K562 (cell line): ENCODE measurements at regions not wholly inside any gene's neighbourhood (a gene's known extent, or its start where the extent isn't known, plus 50 kb on each side); places are given as distances from the start of the nearest gene placed in this dataset.

Source experiments
- ATAC-seq: fragments of 200-7000 bp; cut with Tn5 transposase; 3 replicates; pipeline ENCODE4 v1.9.1; 2020; ENCODE audit warnings: moderate library complexity
- BruUV-seq: library from RNA; stranded (reverse); fragments of 400-500 nt; replicated peaks from 2 replicates; lab custom pipeline; 2021; lab: Mats Ljungman, UMichigan
- CTCF ChIA-PET: fragments of 300-600 bp; formaldehyde crosslinking; extraction: SDS; loops from one replicate; lab custom pipeline; 2021; ENCODE audit warnings: low intra/inter-chr PET ratio; lab: Yijun Ruan, JAX
- POLR2A ChIA-PET: fragments of 300-600, 350-650 bp; sonication (Branson Sonifier 250); formaldehyde crosslinking; extraction: SDS; loops from one replicate; lab custom pipeline; 2021; ENCODE audit warnings: antibody characterized with exemption, inconsistent platforms; lab: Yijun Ruan, JAX
- DNase-seq, 4 experiments: peaks; one replicate each; pipeline versions ENCODE4 v3.0.0 to v3.0.0-alpha.2; 2011 to 2018; ENCODE audit warnings: low spot score in 3 of 4, mixed read lengths in 3 of 4; ENCODE audit errors: extremely low read depth in 1 of 4
- FAIRE-seq: peaks from 2 replicates; lab custom pipeline; 2011; peaks lifted over from hg19 to GRCh38; lab: Jason Lieb, UNC
- H2AFZ ChIP-seq: 2 replicates; pipeline ENCODE4 v1.6.0; 2011; ENCODE audit warnings: low read depth, low read length, control low read depth, inconsistent platforms
- H3K27ac ChIP-seq: fragments of 200-600 bp; 3 replicates; pipeline ENCODE4 v1.8.0; 2011; ENCODE audit warnings: low read depth, mild to moderate bottlenecking, control low read depth, inconsistent platforms, low read length, moderate library complexity, mixed read lengths; ENCODE audit errors: extremely low read depth
- H3K27me3 ChIP-seq, 2 experiments: fragments of 300-600 bp in 1 of 2; 2 replicates in 1 of 2; 3 replicates in 1 of 2; pipeline versions ENCODE4 v1.6.0 to v1.8.0; 2011; ENCODE audit warnings: inconsistent platforms in 2 of 2, low read length in 2 of 2, mild to moderate bottlenecking in 1 of 2, mixed read lengths in 1 of 2, moderate library complexity in 1 of 2; ENCODE audit not compliant: control insufficient read depth in 2 of 2, insufficient read depth in 2 of 2
- H3K36me3 ChIP-seq: fragments of 300-600 bp; 3 replicates; pipeline ENCODE4 v1.8.0; 2011; ENCODE audit warnings: mild to moderate bottlenecking, low read length, inconsistent platforms; ENCODE audit not compliant: control insufficient read depth, insufficient read depth
- H3K4me1 ChIP-seq, 2 experiments: fragments of 200-600 bp in 1 of 2; replicated peaks in 1 of 2; 2 replicates in 1 of 2; 3 replicates in 1 of 2; pipeline versions ENCODE4 v1.5.1 to v1.8.0; 2011; ENCODE audit warnings: inconsistent platforms in 2 of 2, low read length in 2 of 2, mild to moderate bottlenecking in 1 of 2, mixed read lengths in 1 of 2, moderate library complexity in 1 of 2; ENCODE audit not compliant: control insufficient read depth in 2 of 2, insufficient read depth in 2 of 2
- H3K4me2 ChIP-seq: 2 replicates; pipeline ENCODE4 v1.6.1; 2011; ENCODE audit warnings: low read length, control low read depth, inconsistent platforms, mixed read lengths; ENCODE audit not compliant: insufficient read depth
- H3K4me3 ChIP-seq: fragments of 200-600 bp; sonication (generic), shearing (Covaris generic); 2 replicates; pipeline ENCODE4 v1.5.1; 2016; ENCODE audit warnings: control low read depth, inconsistent platforms
- H3K79me2 ChIP-seq: fragments of 200-600 bp; 3 replicates; pipeline ENCODE4 v1.8.0; 2011; ENCODE audit warnings: low read length, inconsistent platforms; ENCODE audit not compliant: control insufficient read depth, insufficient read depth
- H3K9ac ChIP-seq, 2 experiments: 2 replicates each; pipeline versions ENCODE4 v1.6.0 to v1.6.1; 2011; ENCODE audit warnings: low read depth in 2 of 2, low read length in 2 of 2, control low read depth in 1 of 2, inconsistent platforms in 1 of 2, mild to moderate bottlenecking in 1 of 2, mixed read lengths in 1 of 2; ENCODE audit not compliant: insufficient read depth in 1 of 2
- H3K9me1 ChIP-seq: one replicate; pipeline ENCODE4 v1.6.0; 2011; ENCODE audit warnings: inconsistent platforms, mild to moderate bottlenecking, low read length, moderate library complexity; ENCODE audit not compliant: control insufficient read depth, insufficient read depth
- H3K9me3 ChIP-seq: replicated peaks from 2 replicates; pipeline ENCODE4 v1.5.1; 2011; ENCODE audit warnings: low read depth, low read length, inconsistent platforms; ENCODE audit not compliant: control insufficient read depth, insufficient read depth
- H4K20me1 ChIP-seq: replicated peaks from 2 replicates; pipeline ENCODE4 v1.6.1; 2011; ENCODE audit warnings: low read length, inconsistent platforms, mixed read lengths; ENCODE audit not compliant: control insufficient read depth, insufficient read depth
- FOXA1 ChIP-seq: fragments of 450-650 bp; IDR thresholded peaks from 2 replicates; pipeline ENCODE4 v1.6.1; 2016; ENCODE audit warnings: mild to moderate bottlenecking, borderline replicate concordance
- MEF2A ChIP-seq: IDR thresholded peaks from 2 replicates; pipeline ENCODE4 v1.6.1; 2011; ENCODE audit warnings: low read depth, mild to moderate bottlenecking, low read length, moderate library complexity; ENCODE audit not compliant: control insufficient read depth
- MYC ChIP-seq, 2 experiments: fragments of 250-450 bp in 1 of 2; sonication (Bioruptor Pico) in 1 of 2; IDR thresholded peaks; 2 replicates each; pipeline versions ENCODE4 v1.5.1 to v1.6.1; 2012 to 2021; ENCODE audit warnings: low read depth in 2 of 2, borderline replicate concordance in 1 of 2, improper control_type of control experiment in 1 of 2, low read length in 1 of 2, mild to moderate bottlenecking in 1 of 2, moderate library complexity in 1 of 2
- NFIC ChIP-seq: fragments of 450-650 bp; IDR thresholded peaks from 2 replicates; pipeline ENCODE4 v1.6.1; 2017; ENCODE audit warnings: mild to moderate bottlenecking, inconsistent platforms
- NR3C1 ChIP-seq: sonication (generic); formaldehyde crosslinking; IDR thresholded peaks from 2 replicates; pipeline ENCODE4 v1.8.1; 2022; ENCODE audit warnings: missing genetic modification reagents
- PYGO2 ChIP-seq: fragments of 450-650 bp; IDR thresholded peaks from 2 replicates; pipeline ENCODE4 v1.6.1; 2016; ENCODE audit warnings: mild to moderate bottlenecking, missing genetic modification characterization, moderate library complexity, missing compliant biosample characterization
- RB1 ChIP-seq: fragments of 450-650 bp; IDR thresholded peaks from 2 replicates; pipeline ENCODE4 v1.6.1; 2017; ENCODE audit warnings: low read depth, mild to moderate bottlenecking
- SIRT6 ChIP-seq: IDR thresholded peaks from one replicate; pipeline ENCODE4 v1.6.1; 2012; ENCODE audit warnings: low read depth, mild to moderate bottlenecking, control low read depth, inconsistent platforms, low read length, moderate library complexity
- U2AF2 ChIP-seq: fragments of 200-400 bp; formaldehyde crosslinking; optimal IDR thresholded peaks from 2 replicates; pipeline ENCODE3; 2017; ENCODE audit warnings: low read depth, mild to moderate bottlenecking, low read length
- XRCC3 ChIP-seq: fragments of 450-650 bp; IDR thresholded peaks from 2 replicates; pipeline ENCODE4 v1.6.1; 2017; ENCODE audit warnings: mild to moderate bottlenecking, moderate library complexity
- ZNF57 ChIP-seq: fragments of 450-650 bp; formaldehyde crosslinking; IDR thresholded peaks from 2 replicates; pipeline ENCODE4 v1.4.0; 2020; ENCODE audit warnings: mild to moderate bottlenecking, moderate library complexity
- WGBS: fragments of 100-300 bp; shearing (Covaris generic); methylation state at CpG from one replicate; pipeline ENCODE4 v1.1.6; 2016; ENCODE audit warnings: low coverage, mixed read lengths; ENCODE audit not compliant: insufficient coverage; ENCODE audit errors: missing lambda C conversion rate; 5-methylcytosine and 5-hydroxymethylcytosine counted together
- in situ Hi-C: fragments of 300-500 bp; cut with MboI; formaldehyde crosslinking; loops from 4 replicates; pipeline ENCODE4 v1.15.0; 2018; ENCODE audit warnings: inconsistent platforms, mixed read lengths
- intact Hi-C: fragments of 100-400 bp; cut with micrococcal nuclease; formaldehyde crosslinking; loops from 2 replicates; pipeline ENCODE4 v1.14.2; 2022

DNA sequence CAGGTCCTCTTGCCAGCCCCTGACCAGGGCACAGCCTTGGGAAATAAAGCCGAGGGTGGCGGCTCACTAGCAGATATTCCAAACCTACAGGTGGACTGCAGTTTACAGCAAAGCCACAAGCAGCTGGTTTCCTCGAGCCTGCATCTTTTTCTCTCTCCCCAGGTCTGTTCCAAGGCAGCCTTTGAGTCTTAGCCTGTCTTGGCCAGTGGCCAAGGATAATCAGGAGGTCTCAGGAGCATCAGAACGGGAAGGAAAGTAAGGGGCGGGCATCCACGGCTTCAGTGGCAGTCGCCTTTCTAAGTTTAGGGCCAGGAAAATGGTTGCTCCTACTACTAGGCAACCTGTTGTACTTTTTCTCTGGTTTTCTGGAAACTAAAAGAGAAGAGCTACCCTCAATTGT is 219.7 kb upstream of the ZMIZ1 start:
- Histone ChIP-seq H2AFZ (no peak overlapping the region), H3K4me2 (no peak overlapping the region), H4K20me1 (no peaks in the 10 kb centered on the region; the same call in 1 of the 2 replicates), H3K9me1 (no peaks in the 10 kb centered on the region), H3K79me2 (no peaks in the 10 kb centered on the region), H3K4me1 (no peaks in the 10 kb centered on the region), H3K27ac (no peak overlapping the region), H3K4me3 (no peak overlapping the region), H3K9ac (no peak overlapping the region), H3K9me3 (no peaks in the 10 kb centered on the region), H3K27me3 (peaks cover 9 to 62% of the 10 kb centered on the region in 2 experiments; a peak in 3 of 5 replicates), H3K36me3 (no peaks in the 10 kb centered on the region)
- BruUV-seq: no TSS peak
- 0% methylated on average over 7 of the region's 7 CpGs for WGBS
- intact Hi-C loops: no loop called here
- FAIRE-seq: no peak
- ATAC-seq: no peak
- CTCF ChIA-PET: interaction anchor here (0.6 kb wide), 1 partner anchor 220 kb away, joined by 3 read pairs; no protein-coding TSS in a partner anchor
- TF ChIP-seq FOXA1: no peak
- peak; percentile 69 for TF ChIP-seq NFIC
- DNase-seq: peak in 1 of 4 experiments; percentile 15
- POLR2A ChIA-PET: interaction anchor here (0.5 to 1.2 kb wide), 2 partner anchors 13 to 346 kb away, joined by 3 read pairs; no protein-coding TSS in a partner anchor
- in situ Hi-C loops: no loop called here

DNA sequence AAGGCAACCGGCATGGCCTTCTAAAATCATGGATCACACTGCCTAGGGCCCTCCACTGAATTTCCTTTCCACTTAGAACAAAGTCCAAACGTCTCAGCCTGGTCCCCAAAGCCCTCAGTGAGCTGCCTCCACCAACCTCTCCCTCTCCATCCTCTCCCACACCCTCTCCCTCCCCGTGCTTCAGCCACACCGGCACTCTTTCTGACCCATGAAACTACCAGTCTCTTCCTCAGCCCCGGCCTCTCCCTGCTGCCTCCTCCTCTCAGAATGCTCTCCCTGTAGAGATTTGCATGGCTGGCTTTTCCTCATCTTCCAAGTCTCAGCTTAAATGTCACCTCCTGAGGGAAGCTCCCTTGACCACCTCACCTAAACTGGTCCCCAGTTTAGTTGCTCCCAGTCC is 219.0 kb upstream of the ZMIZ1 start:
- Histone ChIP-seq H3K9me1 (no peaks in the 10 kb centered on the region), H3K27me3 (peaks cover 9 to 58% of the 10 kb centered on the region in 2 experiments; a peak in 3 of 5 replicates), H3K4me1 (no peaks in the 10 kb centered on the region), H3K4me2 (no peak overlapping the region), H3K36me3 (no peaks in the 10 kb centered on the region), H3K9ac (no peak overlapping the region), H3K9me3 (no peaks in the 10 kb centered on the region), H4K20me1 (no peaks in the 10 kb centered on the region; the same call in 1 of the 2 replicates), H2AFZ (no peak overlapping the region), H3K79me2 (no peaks in the 10 kb centered on the region), H3K27ac (no peak overlapping the region), H3K4me3 (no peak overlapping the region)
- FAIRE-seq (no peak), ATAC-seq (no peak), DNase-seq (no peak)
- POLR2A ChIA-PET: interaction anchor here (0.6 to 1.2 kb wide), 3 partner anchors 14 to 148 kb away, joined by 3 to 5 read pairs (median 3); no protein-coding TSS in a partner anchor
- in situ Hi-C loops (no loop called here), intact Hi-C loops (loop anchor here (10.0 kb wide), 1 partner anchor 345 kb away; no protein-coding TSS in a partner anchor)
- CTCF ChIA-PET: interaction anchor here (0.6 kb wide), 1 partner anchor 220 kb away, joined by 3 read pairs; no protein-coding TSS in a partner anchor
- no TSS peak for BruUV-seq
- WGBS: 0% methylated on average over 5 of the region's 5 CpGs
- TF ChIP-seq ZNF57 (CRISPR knock-in tag) (no peak), XRCC3 (no peak), PYGO2 (no peak), SIRT6 (no peak), RB1 (no peak), MEF2A (no peak), NR3C1 (CRISPR knock-in tag) (no peak), MYC (IDR thresholded peaks at IDR 0.05; ENCODE audit: low read depth, low read length) (no peak), MYC (CRISPR knock-in tag; IDR thresholded peaks at IDR 0.05; ENCODE audit: borderline replicate concordance, low read depth) (no peak), U2AF2 (no peak)
